T-helper 1 cell treated with Interleukin-12 subunit alpha and Interleukin-12 subunit beta and Interleukin-4 antibody, amounts not matched to agents 30 μg/mL and 1 μg/mL, for 36 hours (primary cell): ENCODE measurements at regions not wholly inside any gene's neighbourhood (a gene's known extent, or its start where the extent isn't known, plus 50 kb on each side); places are given as distances from the start of the nearest gene placed in this dataset.

Source experiments
- H3K27ac Mint-ChIP-seq: one replicate; pipeline ENCODE4 v1.8.0; 2021; ENCODE audit warnings: mild to moderate bottlenecking, mixed read lengths
- H3K27me3 Mint-ChIP-seq: one replicate; pipeline ENCODE4 v1.8.0; 2021; ENCODE audit warnings: low read depth, mixed read lengths
- H3K36me3 Mint-ChIP-seq: one replicate; pipeline ENCODE4 v1.8.0; 2021; ENCODE audit warnings: low read depth, mixed read lengths
- H3K4me1 Mint-ChIP-seq: one replicate; pipeline ENCODE4 v1.8.0; 2021; ENCODE audit warnings: low read depth, mixed read lengths
- H3K4me3 Mint-ChIP-seq: one replicate; pipeline ENCODE4 v1.8.0; 2021; ENCODE audit warnings: mild to moderate bottlenecking, moderate library complexity, mixed read lengths
- H3K9me3 Mint-ChIP-seq: one replicate; pipeline ENCODE4 v1.8.0; 2021; ENCODE audit warnings: mixed read lengths

DNA sequence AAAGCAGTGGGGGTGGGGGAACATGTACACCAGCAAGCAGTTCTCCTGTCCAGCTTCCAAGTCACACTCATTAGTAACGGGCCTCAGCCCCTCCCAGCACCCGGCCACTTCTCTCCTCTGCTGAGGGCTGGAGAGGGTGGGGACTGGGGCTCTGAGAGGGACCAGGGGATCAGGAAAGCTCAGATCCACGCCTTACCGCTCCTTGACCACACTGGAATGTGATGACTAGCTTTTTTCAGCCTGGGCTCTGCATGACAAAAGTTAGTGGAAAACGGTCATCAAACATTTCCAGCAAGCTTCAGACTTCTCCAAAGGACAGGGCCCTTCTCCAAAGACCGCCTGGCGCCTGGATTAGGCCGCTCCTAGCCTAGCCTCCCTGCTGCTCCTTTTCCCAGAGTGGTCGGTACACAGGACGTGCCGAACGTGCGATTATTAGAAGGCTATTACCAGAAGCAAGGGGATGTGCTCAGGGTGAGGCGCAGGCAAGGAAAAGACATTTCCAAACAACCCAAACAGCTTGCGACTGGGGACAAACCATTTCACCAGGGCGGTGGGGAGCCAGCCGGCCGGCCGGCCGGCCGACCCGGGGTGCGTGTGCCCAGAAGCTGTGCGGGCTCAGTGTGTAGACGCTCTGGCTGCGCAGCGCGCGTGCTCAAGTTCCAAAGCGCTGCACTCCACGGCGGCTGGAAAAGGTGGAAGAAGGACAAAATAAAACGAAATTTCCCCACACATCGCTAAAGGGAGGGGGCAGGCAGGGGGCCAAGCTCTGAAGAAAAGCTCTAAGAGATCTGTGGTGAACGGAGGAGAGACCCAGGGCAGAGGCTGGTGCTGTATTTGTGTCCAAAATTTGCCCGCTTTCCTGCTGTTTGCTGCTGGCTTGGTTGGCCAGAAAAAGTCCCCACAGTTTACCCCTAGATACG, 51.0 kb upstream of the SSR3 start:
- Mint-ChIP-seq H3K4me3 (peak overlapping the region; percentile 86), H3K9me3 (no peaks in the 10 kb centered on the region), H3K27me3 (peaks cover 26% of the 10 kb centered on the region), H3K36me3 (peaks cover 2% of the 10 kb centered on the region), H3K27ac (peak overlapping the region; percentile 67), H3K4me1 (peaks cover 39% of the 10 kb centered on the region)

DNA sequence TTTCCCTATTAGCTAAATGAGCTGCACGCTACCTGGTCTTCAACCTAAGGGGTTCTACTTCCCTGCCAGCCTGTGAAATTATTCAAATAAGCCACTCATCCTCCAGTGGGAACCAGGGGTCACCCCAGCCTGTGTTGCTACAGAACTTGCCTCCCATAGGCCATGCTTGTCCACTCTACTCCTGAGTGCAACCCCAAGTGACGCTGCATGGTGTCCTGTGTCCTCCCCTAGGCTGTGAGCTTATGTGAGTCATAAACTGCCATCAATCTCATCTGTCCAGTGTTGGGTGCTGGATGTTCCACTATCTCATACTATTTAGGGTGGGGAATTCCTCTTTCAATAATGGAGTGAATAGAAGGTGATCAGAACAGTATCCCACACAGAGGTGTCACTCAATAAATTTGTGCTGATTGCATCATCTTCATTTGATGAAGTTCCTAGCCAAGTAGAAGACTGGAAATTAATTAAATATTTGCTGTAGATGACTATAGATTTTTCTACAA, 49.8 kb upstream of the SSR3 start:
- Mint-ChIP-seq H3K4me1 (peaks cover 34% of the 10 kb centered on the region), H3K9me3 (no peaks in the 10 kb centered on the region), H3K27ac (no peak overlapping the region), H3K36me3 (no peaks in the 10 kb centered on the region), H3K27me3 (peaks cover 21% of the 10 kb centered on the region), H3K4me3 (no peak overlapping the region)
